HG02973 (cell line): ENCODE measurements at regions not wholly inside any gene's neighbourhood (a gene's known extent, or its start where the extent isn't known, plus 50 kb on each side); places are given as distances from the start of the nearest gene placed in this dataset.
"Not testable (repeated sequence)": the region's sequence is repeated elsewhere in the genome, so short reads cannot be mapped to it uniquely, and the experiment has no call there.

Experiments
- ATAC-seq: cut with Tn5 transposase; IDR thresholded peaks from one replicate; pipeline ENCODE4 v1.9.1; 2021; ENCODE audit warnings: moderate library complexity; ENCODE audit not compliant: unreplicated experiment

DNA sequence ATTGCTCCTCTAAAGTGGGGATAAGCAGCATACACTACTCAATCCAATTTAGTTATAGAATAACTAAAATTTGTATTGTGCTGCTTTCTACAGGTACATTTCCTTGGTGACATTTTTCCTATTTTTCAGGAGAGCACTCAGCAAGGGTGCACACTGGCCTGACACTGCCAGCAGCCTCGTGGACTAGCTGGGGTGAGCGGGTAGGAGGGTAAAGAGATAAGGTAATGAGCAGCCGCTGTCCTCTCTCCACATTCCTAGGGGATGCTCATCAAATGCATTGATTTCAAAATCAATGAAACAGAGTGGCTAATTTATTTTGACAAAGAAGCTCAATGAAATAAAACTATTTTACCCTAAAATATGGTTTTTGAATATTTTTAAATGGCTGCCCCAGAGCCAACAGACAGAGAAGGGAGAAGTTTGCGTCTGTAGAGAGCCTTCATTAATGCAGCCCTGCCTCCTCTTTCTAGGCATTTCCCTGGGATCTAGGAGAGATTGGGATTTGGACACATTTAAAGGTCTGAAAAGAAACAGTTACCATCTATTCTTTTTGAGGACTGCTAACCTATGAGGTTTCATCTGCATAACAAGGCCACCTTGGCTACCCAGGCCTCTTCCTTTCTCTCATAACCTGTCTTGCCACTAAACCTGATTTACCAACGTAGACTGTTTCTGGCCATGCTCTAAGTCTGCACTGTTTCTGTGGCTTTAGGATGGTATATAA lies 561.0 kb downstream of the IPMK start:
- no peak for ATAC-seq

DNA sequence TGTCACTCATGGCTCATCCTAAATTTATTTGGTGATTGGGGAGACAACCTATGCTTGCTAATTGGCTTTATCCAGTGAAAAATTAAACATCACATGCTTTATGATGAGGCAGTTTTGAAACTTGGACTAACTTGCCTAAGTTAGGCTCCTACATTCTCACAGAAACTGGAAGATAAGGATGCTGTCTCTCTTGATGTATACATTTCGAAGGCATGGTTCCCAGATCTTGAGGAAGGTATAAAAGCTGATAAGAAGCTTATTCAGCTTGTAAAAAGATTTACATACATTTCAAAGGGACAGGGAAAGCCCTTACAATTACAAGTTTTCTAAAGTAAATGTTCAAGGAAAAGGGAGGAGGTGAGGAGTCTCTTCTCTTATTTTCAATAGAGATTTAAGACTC lies 561.7 kb downstream of the IPMK start:
- no peak for ATAC-seq

DNA sequence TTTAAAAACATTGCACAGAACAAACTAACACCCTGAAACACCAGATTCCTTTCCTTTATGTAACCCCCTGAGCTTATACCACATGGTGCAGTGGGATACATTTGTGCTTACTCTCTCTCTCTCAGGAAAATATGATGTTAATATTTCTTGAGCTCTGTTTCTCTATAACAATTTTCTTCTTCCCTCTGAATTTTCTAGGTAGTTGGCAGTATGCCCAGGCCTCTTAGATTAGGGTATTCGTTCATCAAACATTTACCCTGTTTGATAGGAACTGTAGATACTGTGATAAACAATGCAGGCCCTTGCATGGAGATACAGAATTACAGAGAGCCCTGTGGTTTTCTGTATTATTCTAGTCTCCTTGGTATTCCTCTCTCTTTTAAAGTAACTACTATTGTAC lies 567.8 kb downstream of the IPMK start:
- no peak for ATAC-seq

DNA sequence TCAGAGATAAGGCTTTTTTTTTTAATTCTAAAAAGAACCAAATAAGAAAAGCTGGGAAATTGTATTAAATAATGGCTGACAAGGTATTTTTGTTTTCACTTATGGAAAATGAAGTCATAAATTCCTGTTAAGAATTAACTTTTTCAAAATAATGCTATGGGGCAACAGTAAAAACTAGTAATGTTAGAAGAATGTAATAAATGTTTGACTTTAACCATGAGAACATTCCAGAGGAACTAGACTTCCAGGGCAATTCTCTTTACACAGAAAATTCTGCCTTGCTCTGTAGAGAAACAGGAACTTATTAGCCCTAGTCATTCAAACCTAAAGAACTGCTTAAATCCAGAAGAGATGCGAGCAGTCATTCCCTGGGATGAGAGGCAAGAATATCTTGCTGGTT lies 571.1 kb downstream of the IPMK start:
- no peak for ATAC-seq

DNA sequence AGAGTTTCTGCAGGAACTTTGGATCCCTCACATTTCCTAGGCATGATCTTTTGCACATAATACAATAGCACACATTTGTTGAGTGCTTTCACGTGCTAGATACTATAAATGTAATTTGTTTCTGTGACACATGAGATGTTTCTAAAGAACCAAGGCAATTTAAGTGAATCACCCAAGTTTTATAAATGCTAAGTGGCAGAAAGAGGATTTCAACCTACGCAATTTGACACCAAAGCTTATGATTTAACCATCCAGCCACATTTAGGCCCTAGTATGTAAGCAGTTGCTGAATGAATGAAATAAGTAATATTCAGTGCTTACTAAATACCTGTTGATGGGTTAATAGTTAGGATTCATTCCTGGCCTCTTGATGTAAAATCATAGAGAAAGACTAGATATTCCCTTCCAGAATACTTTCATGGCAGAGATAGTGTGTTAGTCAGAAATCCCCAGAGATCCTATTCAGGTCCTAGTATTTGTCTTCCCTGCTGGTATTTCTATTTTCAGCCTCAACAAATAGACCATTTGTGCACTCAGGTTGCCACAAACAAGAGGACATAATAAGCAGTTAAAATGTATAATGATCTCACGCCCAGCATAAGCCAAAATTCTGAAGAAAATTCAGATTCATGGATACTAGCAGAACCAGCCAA lies 572.6 kb downstream of the IPMK start:
- no peak for ATAC-seq

DNA sequence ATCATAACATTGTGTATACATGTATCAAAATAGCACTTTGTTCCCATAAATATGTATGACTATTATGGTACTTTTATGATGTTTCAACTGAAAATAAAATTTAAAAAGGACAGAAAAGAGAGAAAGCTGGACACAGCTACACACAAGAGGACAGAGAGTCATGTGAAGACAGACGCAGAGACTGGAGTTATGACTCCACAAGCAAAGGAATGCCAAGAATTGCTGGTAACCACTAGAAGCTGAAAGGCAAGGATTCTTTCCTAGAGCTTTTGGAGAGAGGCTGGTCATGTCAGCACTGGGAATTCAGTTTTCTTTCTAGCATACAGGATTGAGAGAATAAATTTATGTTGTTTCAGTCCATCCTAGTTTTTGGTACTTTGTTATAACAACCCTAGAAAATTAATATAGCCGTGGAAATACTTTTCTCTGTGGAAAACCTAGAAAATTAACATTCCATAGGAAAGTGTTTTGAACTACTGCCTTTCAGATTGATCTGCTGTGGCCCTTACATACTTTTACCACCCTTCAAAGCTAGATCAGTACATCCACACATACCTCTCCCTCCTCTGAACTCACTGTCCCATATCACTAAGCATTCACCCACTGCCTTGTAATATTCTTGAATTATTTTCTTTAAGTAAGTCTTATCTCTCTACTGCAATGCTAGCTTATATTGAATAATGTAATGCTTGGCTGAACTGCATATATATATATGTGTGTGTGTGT lies 575.3 kb downstream of the IPMK start:
- no peak for ATAC-seq

DNA sequence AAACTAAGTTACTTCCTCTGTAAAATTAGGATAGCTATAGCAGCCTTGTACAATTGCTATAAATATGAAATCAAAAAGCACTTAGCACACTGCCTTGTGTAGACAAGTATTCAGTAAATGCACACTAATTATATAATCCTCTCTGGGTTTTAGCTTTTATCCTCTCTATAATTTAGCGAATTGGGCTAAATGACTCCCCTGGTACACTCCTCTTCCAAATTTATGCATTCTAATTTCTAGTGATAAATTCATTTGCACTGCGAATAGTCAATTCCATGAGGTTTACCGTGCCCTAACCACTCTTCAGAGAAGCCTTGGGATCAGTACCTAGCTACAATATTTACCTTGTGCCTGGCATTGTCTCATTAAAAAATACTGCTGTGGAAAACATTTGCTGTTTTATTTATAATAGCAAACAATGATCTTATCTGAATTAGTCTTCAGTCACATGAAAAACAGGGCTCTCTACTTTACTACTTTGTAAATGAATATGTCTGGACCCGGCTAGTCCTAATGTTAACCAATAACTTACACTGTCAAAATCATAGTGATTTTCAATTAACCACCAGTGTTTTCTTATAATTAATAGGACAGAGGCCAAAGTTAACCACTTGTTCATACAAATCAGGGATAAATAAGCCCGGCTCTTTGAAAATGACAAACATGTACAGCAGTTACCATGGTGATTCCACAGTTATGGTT lies 577.9 kb downstream of the IPMK start:
- ATAC-seq, result no peak

DNA sequence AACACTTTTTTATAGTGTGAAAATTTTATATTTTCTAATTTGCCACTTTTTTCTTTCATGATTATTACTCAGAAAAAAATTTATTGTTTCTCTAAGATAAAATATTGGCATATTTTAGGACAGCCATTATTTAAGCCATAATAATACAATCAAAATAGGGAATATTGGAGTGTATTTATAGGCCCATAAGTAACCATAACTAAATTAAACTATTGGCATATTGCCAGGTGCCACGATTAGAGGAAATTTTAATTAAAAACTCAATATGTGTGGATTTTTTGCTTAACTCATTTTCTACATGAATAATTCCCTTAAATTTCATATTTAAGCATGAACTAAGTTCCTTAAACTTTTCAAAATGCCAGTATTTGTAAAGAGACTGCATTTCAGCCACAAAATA lies 587.8 kb downstream of the IPMK start:
- ATAC-seq, result no peak

DNA sequence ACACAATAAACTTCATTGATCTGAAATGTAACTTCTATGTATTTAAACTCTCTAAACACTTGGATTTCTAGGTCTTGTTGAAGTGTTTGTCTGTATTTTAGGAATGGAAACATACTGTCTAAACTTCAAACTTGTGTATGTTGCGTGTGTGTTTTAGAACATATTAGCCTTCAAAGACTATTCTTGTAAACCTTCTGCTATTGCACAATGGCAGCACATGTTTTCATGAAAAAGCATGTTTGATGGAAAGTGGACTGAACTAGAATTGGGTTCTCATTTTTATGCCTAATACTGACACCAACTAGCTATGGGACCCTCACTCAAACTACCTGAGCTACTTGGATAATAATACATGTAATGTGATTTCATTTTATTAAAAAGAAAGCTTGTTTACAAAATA lies 592.6 kb downstream of the IPMK start:
- no peak for ATAC-seq

DNA sequence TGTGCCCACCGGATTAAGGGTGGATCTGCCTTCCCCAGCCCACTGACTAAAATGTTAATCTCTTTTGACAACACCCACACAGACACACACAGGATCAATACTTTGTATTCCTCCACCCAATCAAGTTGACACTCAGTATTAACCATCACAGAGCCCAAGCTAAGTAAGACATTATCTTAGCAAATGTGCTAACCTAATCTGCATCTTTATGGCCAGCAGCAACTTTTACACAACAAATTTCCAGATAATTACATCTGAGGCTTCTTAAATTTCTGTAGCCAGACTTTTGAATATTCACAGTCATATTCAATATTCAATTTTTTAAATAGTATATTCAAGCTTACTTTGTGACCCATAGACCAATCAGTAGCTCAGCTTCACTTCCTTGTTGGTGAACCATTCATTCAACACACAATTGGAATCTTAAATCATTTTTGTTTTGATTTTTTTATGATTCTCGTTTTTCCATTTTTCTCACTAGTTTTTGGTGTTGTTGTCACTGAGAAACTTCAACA lies 594.2 kb downstream of the IPMK start:
- no peak for ATAC-seq

DNA sequence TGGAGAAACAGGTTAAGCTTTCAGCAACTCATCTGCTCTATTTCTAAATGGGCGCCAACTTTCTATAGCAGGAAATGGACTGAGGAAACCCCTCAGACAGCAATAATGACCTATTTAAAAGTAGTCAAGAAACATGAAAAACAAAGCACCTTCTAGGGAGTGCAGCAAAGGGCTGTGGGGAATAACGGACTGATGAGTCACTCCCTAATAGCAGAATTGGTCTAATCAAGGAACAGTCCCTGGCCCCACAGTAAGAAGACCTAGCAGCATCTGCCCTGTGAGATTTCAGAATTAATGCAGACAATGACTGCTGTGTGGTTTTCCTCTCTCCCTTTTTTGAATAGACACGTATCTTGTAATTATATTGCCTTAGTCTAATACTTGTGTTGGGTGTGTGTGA lies 602.9 kb downstream of the IPMK start:
- ATAC-seq, result no peak

DNA sequence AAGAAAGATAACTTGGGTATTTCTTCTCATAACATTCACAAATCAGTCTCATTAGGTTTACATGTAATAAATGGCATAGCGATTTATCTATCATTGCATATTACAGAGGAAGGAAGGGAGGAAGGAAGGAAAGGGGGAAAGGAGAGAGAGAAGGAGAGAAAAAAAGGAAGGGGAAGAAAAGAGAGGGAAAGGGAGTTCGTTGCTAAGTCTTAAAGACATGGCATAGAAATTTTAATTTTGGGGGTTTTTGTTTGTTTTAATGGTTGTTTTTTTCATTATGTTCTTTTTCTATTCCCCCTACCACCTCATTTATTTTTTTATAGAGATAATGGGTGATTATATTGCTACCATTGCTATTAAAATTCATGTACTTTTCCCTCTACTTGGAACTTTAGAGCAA lies 604.3 kb downstream of the IPMK start:
- no peak for ATAC-seq

DNA sequence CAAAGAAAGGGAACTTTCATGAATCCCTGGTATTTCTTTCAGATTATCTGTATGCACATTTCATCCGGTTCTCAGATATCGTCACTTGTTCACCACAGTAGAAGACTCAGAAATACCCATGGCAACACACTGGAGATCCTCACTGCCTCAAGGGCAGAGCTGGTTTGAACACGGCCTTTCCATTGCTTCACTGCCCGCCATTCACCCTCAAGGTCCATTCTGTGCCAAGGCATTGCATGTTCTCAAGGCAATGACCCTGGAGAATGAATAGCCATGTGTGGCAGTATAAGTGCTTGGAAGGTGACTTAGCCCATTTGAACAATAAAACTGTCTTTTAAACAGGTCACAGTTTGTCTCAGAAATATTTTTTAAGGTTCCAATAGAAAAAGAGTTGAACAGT lies 606.5 kb downstream of the IPMK start:
- no peak for ATAC-seq

DNA sequence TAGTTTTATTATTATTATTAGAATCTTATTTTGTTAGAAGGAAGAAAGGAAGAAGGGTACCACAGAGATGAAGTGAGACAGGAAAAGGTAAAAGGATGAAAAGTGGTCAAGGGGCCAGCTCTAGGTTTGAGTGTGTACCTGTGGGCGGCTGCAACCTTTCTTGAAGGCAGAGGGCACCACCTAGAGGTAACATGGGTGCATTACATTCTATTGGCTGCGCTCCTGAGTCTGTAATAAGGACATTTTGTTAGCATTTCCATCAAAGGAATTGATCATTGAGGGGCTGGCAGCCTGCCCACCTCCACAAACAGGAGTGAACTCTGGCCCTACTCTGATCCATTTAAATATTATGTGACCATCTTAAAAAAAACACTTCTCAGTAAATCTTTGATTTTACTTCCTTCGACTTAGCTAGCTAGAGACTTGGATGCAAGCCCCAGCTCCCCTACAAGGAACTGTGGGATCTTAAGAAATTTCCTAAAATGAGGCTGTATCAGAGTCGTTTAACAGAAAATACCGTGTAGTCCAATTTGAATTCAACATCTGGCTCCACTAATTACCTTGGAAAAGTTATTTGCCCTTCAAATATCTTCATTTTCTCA lies 610.4 kb downstream of the IPMK start:
- ATAC-seq, result peak; percentile 95

DNA sequence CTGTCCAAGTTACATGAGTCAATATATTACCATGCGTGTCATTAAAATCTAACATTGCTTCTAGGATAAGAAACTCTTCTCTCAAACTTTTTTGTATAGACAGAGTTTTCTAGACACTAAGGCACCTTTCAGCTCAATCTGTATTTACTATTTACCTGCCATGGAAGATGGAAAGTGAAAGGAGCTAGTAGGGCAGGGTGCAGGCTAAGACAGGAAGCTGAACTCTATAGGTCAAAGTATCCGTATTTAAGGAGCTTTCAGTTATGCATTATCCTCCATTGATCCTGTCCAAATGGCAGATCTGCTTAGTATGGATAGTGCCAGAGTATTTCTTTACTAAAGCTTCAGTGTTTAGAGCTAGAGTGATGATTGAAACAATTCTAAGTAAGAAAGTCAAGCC lies 612.8 kb downstream of the IPMK start:
- ATAC-seq, result no peak

DNA sequence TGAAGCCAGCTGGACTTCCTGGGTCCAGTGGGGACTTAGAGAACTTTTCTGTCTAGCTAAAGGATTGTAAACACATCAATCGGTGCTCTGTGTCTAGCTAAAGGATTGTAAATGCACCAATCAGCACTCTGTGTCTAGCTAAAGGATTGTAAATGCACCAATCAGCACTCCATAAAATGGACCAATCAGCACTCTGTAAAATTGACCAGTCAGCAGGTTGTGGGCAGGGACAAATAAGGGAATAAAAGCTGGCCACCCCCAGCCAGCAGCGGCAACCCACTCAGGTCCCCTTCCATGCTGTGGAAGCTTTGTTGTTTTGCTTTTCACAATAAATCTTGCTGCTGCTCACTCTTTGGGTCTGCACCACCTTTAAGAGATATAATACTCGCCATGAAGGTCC lies 622.6 kb downstream of the IPMK start:
- ATAC-seq, result not testable (repeated sequence)

DNA sequence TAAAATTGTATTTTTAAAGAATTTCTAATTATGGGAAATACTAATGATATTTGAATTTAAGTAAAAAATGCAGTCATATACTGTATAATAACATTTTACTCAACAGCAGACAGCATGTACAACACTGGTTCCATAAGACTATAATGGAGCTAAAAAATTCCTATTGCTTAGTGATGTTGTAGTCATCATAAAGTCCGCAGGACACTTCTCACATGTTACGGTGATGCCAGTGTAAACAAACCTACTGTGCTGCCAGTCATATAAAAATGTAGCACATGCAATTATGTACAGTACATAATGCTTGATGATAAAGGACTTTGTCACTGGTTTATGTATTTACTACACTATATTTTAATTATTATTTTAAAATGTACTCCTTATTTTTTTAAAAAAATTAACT lies 629.3 kb downstream of the IPMK start:
- no peak for ATAC-seq

DNA sequence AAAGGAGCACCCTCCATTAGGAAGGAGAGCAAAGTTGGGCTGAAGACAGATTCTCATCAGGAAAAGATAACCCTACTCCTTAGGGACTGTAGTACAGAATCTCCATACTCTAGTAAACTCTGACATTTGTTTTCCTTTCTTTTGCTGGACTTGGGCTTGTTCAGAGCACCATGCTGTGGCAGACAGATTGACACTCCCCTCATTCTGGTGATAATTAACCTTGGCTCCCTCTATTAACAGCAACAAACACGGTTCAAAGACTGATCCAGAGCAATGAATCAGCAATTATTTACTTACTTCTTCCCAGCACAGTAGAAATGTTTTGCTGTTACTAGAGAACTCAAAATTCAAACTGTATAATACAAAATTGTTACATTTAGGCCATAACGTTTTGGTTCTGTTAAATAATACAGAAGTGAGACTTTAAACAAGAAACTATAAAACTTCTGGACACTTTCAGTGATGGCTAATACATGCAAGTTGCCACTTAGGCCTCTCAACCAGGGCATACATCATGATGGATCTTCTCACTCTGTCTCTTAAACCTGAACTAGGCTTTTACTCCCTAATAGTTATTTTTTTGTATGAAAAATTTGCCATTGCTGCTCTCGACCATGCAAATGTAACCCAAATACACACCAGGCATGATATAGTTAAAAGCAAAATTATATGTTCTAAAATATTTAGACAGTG lies 639.0 kb downstream of the IPMK start:
- ATAC-seq, result no peak

DNA sequence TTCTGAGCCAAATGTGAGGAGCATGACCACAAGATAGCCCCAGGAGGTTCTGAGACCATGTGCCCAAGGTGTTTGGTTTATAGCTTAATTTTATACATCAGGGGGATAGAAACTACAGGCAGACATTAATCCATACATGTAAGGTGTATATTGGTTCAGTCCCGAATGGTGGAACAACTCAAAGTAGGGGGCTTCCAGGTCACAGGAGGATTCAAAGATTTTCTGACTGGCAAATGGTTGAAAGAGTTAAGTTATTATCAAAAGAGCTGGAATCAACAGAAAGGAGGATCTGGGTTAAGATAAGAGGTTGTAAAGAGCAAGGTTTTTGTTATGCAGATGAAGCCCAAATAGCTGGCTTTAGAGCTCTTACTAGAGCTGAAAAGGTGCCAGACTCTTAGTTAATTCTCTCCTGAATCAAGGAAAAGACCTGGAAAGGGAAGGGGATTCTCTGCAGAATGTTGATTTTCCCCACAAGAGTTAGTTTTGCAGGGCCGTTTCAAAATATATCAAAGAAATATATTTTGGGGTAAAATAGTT lies 640.0 kb downstream of the IPMK start:
- no peak for ATAC-seq
